WTC11 (cell line): ENCODE measurements at regions not wholly inside any gene's neighbourhood (a gene's known extent, or its start where the extent isn't known, plus 50 kb on each side); places are given as distances from the start of the nearest gene placed in this dataset.

Experiments
- ATF2 ChIP-seq: sonication (generic); formaldehyde crosslinking; IDR thresholded peaks from 2 replicates; pipeline ENCODE4 v1.8.1; 2022; ENCODE audit warnings: low read depth, missing genetic modification reagents, borderline replicate concordance
- CREM ChIP-seq: sonication (generic); formaldehyde crosslinking; IDR thresholded peaks from 2 replicates; pipeline ENCODE4 v1.8.1; 2022; ENCODE audit warnings: mild to moderate bottlenecking, missing genetic modification reagents, moderate library complexity
- CTCF ChIP-seq: fragments of 200-600 bp; IDR thresholded peaks from 2 replicates; pipeline ENCODE4 v1.8.0; 2022; ENCODE audit warnings: antibody characterized with exemption
- IRF2 ChIP-seq: sonication (generic); formaldehyde crosslinking; IDR thresholded peaks from 2 replicates; pipeline ENCODE4 v1.8.0; 2022; ENCODE audit warnings: low read depth, missing genetic modification reagents, borderline replicate concordance
- JUN ChIP-seq: sonication (generic); formaldehyde crosslinking; IDR thresholded peaks from 2 replicates; pipeline ENCODE4 v1.8.0; 2023; ENCODE audit warnings: mild to moderate bottlenecking, missing genetic modification reagents
- MAX ChIP-seq: sonication (generic); formaldehyde crosslinking; IDR thresholded peaks from 2 replicates; pipeline ENCODE4 v1.8.0; 2022; ENCODE audit warnings: mild to moderate bottlenecking, missing genetic modification reagents
- NR2C2 ChIP-seq: sonication (generic); formaldehyde crosslinking; IDR thresholded peaks from 2 replicates; pipeline ENCODE4 v1.8.0; 2022; ENCODE audit warnings: mild to moderate bottlenecking, missing genetic modification reagents
- NR3C1 ChIP-seq: sonication (generic); formaldehyde crosslinking; conservative IDR thresholded peaks from 2 replicates; pipeline ENCODE4 v1.8.1; 2023; ENCODE audit warnings: low read depth, mild to moderate bottlenecking, missing genetic modification reagents
- USF2 ChIP-seq: sonication (generic); formaldehyde crosslinking; IDR thresholded peaks from 2 replicates; pipeline ENCODE4 v1.8.1; 2023; ENCODE audit warnings: mild to moderate bottlenecking, missing genetic modification reagents, moderate library complexity
- ZNF416 ChIP-seq: fragments of 250-450 bp; sonication (Bioruptor Pico); IDR thresholded peaks from 2 replicates; pipeline ENCODE4 v1.9.0; 2021; ENCODE audit warnings: mild to moderate bottlenecking, inconsistent platforms
- ZNF512 ChIP-seq: sonication (generic); formaldehyde crosslinking; IDR thresholded peaks from 2 replicates; pipeline ENCODE4 v1.8.1; 2022; ENCODE audit warnings: missing genetic modification reagents, borderline replicate concordance
- TF ChIP-seq, protein P1 (sequence below): sonication (generic); formaldehyde crosslinking; IDR thresholded peaks from 2 replicates; pipeline ENCODE4 v1.8.1; 2022; ENCODE audit warnings: low read depth, mild to moderate bottlenecking, moderate library complexity, missing genetic modification reagents, borderline replicate concordance
- TF ChIP-seq, protein P2 (sequence below): sonication (generic); formaldehyde crosslinking; conservative IDR thresholded peaks from 2 replicates; pipeline ENCODE4 v1.8.1; 2023; ENCODE audit warnings: mild to moderate bottlenecking, low read depth, missing genetic modification reagents, moderate library complexity

DNA sequence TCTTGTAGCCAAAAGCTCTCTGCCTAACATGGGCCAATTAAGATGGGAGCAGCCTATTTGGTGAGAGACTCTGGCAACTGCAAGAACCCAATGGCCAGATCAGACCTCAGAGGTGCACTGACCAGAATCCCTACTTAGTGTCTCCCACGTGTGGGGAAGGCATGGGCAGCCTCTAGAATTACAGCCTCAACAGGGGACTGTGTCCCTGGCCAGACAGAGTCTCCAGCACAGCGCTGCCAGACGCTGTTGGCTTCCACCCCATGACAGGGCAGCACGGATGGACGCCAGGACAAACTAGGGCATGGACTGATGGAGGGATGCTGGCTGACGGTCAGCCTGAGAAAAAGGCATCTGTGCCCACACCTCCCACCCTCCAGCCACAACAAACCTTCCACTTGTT, 729.3 kb upstream of the AUTS2 start:
- TF ChIP-seq ATF2 (CRISPR knock-in tag), result no peak
- TF ChIP-seq, protein P1, sequence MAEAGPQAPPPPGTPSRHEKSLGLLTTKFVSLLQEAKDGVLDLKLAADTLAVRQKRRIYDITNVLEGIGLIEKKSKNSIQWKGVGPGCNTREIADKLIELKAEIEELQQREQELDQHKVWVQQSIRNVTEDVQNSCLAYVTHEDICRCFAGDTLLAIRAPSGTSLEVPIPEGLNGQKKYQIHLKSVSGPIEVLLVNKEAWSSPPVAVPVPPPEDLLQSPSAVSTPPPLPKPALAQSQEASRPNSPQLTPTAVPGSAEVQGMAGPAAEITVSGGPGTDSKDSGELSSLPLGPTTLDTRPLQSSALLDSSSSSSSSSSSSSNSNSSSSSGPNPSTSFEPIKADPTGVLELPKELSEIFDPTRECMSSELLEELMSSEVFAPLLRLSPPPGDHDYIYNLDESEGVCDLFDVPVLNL (CRISPR knock-in tag), result no peak
- TF ChIP-seq CTCF, result no peak
- TF ChIP-seq, protein P2, sequence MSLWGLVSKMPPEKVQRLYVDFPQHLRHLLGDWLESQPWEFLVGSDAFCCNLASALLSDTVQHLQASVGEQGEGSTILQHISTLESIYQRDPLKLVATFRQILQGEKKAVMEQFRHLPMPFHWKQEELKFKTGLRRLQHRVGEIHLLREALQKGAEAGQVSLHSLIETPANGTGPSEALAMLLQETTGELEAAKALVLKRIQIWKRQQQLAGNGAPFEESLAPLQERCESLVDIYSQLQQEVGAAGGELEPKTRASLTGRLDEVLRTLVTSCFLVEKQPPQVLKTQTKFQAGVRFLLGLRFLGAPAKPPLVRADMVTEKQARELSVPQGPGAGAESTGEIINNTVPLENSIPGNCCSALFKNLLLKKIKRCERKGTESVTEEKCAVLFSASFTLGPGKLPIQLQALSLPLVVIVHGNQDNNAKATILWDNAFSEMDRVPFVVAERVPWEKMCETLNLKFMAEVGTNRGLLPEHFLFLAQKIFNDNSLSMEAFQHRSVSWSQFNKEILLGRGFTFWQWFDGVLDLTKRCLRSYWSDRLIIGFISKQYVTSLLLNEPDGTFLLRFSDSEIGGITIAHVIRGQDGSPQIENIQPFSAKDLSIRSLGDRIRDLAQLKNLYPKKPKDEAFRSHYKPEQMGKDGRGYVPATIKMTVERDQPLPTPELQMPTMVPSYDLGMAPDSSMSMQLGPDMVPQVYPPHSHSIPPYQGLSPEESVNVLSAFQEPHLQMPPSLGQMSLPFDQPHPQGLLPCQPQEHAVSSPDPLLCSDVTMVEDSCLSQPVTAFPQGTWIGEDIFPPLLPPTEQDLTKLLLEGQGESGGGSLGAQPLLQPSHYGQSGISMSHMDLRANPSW, result no peak
- no peak for TF ChIP-seq MAX (CRISPR knock-in tag)
- TF ChIP-seq ZNF416 (CRISPR knock-in tag), result no peak
- TF ChIP-seq ZNF512, result no peak
- no peak for TF ChIP-seq IRF2 (CRISPR knock-in tag)
- TF ChIP-seq CREM (CRISPR knock-in tag), result no peak
- TF ChIP-seq USF2 (CRISPR knock-in tag), result no peak
- no peak for TF ChIP-seq NR3C1 (CRISPR knock-in tag)
- no peak for TF ChIP-seq NR2C2 (CRISPR knock-in tag)
- TF ChIP-seq JUN, result no peak
